Astrocyte of the spinal cord (primary cell): ENCODE measurements at regions not wholly inside any gene's neighbourhood (a gene's known extent, or its start where the extent isn't known, plus 50 kb on each side); places are given as distances from the start of the nearest gene placed in this dataset.

Source experiments
- DNase-seq: peaks from one replicate; pipeline ENCODE4 v3.0.0; 2011; ENCODE audit warnings: low read depth, low spot score
- H3K4me3 ChIP-seq: 2 replicates; pipeline ENCODE4 v1.5.1; 2011; ENCODE audit warnings: low read depth, mild to moderate bottlenecking, low read length, moderate library complexity
- in situ Hi-C: cut with HindIII; loops from 2 replicates; pipeline ENCODE4 v1.10.0; 2017; ENCODE audit warnings: low sequenced_read_pairs
- TF ChIP-seq, protein P1 (sequence below): IDR thresholded peaks from 2 replicates; pipeline ENCODE4 v1.5.1; 2012; ENCODE audit warnings: low read depth, mild to moderate bottlenecking, low read length, inconsistent platforms

DNA sequence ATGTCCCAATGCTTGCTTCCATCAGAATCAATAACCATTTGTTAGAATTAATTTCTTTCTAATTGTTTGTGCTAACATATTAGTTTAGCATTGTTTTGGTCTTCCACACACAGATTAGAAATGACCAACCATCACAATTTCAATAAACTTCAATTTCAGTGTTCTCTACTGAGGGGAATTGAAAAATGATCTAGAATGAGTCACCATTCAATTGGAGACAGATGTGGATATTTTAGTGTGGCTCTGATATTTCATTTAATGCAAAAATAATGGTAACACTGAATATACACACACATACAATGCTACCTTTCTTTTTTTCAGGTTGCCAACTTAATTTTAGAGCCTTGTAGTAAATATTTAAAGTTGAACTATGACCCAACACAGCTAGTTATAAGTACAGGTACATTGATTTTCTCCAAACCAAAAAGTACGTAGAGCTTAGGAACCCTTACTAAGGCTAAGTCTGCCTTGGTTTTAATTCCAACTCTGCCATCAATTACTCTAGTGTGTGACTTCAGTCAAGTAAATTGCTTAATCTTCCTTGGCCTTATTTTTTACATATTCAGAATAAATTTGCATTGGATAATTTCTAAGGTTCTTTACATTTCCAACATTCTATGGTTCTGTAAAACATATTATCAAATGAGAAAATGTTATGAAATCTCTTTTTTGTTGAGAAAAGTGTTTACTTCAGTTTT is 143.9 kb downstream of the DMRTA1 start:
- in situ Hi-C loops: no loop called here
- TF ChIP-seq, protein P1, sequence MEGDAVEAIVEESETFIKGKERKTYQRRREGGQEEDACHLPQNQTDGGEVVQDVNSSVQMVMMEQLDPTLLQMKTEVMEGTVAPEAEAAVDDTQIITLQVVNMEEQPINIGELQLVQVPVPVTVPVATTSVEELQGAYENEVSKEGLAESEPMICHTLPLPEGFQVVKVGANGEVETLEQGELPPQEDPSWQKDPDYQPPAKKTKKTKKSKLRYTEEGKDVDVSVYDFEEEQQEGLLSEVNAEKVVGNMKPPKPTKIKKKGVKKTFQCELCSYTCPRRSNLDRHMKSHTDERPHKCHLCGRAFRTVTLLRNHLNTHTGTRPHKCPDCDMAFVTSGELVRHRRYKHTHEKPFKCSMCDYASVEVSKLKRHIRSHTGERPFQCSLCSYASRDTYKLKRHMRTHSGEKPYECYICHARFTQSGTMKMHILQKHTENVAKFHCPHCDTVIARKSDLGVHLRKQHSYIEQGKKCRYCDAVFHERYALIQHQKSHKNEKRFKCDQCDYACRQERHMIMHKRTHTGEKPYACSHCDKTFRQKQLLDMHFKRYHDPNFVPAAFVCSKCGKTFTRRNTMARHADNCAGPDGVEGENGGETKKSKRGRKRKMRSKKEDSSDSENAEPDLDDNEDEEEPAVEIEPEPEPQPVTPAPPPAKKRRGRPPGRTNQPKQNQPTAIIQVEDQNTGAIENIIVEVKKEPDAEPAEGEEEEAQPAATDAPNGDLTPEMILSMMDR: no peak

DNA sequence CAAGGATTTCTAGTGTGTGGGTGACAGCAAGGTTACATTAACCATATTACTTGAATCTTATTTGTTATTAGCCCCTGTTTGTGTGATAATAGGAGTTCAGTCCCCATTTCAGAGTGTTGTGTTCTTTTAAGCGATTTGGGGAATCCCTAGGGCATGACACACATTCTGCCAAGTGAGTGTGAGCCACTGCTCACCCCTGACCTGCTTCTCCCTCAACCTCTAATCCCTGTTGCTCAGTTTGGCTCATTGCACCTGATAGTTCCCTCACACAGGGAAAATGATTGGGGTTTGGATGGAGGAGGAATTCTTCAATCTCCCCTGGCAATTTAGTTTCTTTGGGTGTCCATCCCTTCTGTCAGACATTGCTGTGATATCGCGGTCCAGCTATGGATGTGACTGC is 149.2 kb downstream of the DMRTA1 start:
- H3K4me3 ChIP-seq: no peak overlapping the region
- DNase-seq: no peak
- in situ Hi-C loops: no loop called here
- TF ChIP-seq, protein P1: no peak

More for the DNA sequence above, 143.9 kb downstream of the DMRTA1 start:
- no peak for DNase-seq
- no peak overlapping the region for H3K4me3 ChIP-seq

- DNase-seq: peak; percentile 9
- in situ Hi-C loops: no loop called here
- H3K4me3 ChIP-seq: no peak overlapping the region
- TF ChIP-seq, protein P1: no peak
Measured at GRCh38 chr9:22617156-22617555, 170.5 kb downstream of the DMRTA1 start.

GRCh38 chr9:22622815-22623214 is 176.2 kb downstream of the DMRTA1 start:
- TF ChIP-seq, protein P1: no peak
- DNase-seq: no peak
- in situ Hi-C loops: no loop called here
- H3K4me3 ChIP-seq: no peak overlapping the region

GRCh38 chr9:22623236-22623635 is 176.6 kb downstream of the DMRTA1 start:
- in situ Hi-C loops: no loop called here
- DNase-seq: no peak
- no peak overlapping the region for H3K4me3 ChIP-seq
- TF ChIP-seq, protein P1: no peak

- TF ChIP-seq, protein P1: no peak
- in situ Hi-C loops: no loop called here
Measured at GRCh38 chr9:22625540-22625939, 178.9 kb downstream of the DMRTA1 start.

DNA sequence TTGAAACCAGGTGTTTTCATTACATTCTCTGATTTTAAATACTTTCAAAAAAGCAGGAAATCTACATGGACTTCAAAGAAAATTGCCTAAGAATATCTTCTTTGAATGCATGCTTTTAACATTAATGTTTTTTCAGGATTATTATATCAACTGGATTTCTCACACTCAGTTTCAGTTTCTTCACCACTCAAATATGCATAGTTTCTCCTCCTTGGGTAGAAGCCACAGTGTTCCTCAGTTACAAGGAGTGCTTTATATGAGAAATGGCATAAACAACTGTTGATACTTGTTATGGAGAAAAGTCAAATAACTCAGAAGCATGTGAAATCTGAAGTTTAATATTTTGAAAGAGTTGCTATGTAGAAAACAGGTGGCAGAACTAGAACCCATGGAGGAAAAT is 196.9 kb downstream of the DMRTA1 start:
- H3K4me3 ChIP-seq: no peak overlapping the region
- TF ChIP-seq, protein P1: no peak
- DNase-seq: no peak
- in situ Hi-C loops: no loop called here

More at GRCh38 chr9:22625540-22625939, 178.9 kb downstream of the DMRTA1 start:
- DNase-seq: no peak
- H3K4me3 ChIP-seq: no peak overlapping the region
